Prostate gland (tissue), 2 donors: ENCODE measurements at regions not wholly inside any gene's neighbourhood (a gene's known extent, or its start where the extent isn't known, plus 50 kb on each side); places are given as distances from the start of the nearest gene placed in this dataset.

ENCODE experiments used
- DNase-seq: peaks from one replicate; pipeline ENCODE4 v3.0.0-alpha.2; 2019; ENCODE audit warnings: low spot score
- H3K27ac ChIP-seq, 2 donors: fragments of 200-600 bp; sonication (generic); 2 replicates each; pipeline ENCODE4 v1.5.1; 2017 to 2019
- H3K27me3 ChIP-seq: fragments of 200-600 bp; sonication (generic); replicated peaks from 2 replicates; pipeline ENCODE4 v1.5.1; 2019; ENCODE audit not compliant: insufficient read depth
- H3K36me3 ChIP-seq, 2 donors: fragments of 200-600 bp; sonication (generic); 1 replicate in 1 of 2; 2 replicates in 1 of 2; pipeline versions ENCODE4 v1.5.1 to v1.8.1; 2017 to 2019
- H3K4me1 ChIP-seq: fragments of 200-600 bp; sonication (generic); replicated peaks from 2 replicates; pipeline ENCODE4 v1.5.1; 2019
- H3K4me3 ChIP-seq, 2 donors: fragments of 200-600 bp; sonication (generic); 2 replicates each; pipeline ENCODE4 v1.5.1; 2017 to 2019
- H3K9me3 ChIP-seq: fragments of 200-600 bp; sonication (generic); 2 replicates; pipeline ENCODE4 v1.5.1; 2017
- CTCF ChIP-seq, 4 experiments: fragments of 200-600 bp in 2 of 4; fragments of 450-650 bp in 2 of 4; sonication (generic) in 2 of 4; IDR thresholded peaks; 1 replicate in 3 of 4; 2 replicates in 1 of 4; pipeline ENCODE4 v1.5.1; 2016 to 2019; ENCODE audit warnings: antibody characterized with exemption in 4 of 4, mild to moderate bottlenecking in 2 of 4, moderate library complexity in 2 of 4
- POLR2A ChIP-seq: fragments of 450-650 bp; IDR thresholded peaks from one replicate; pipeline ENCODE4 v1.6.1; 2016; ENCODE audit warnings: antibody characterized with exemption, mild to moderate bottlenecking
- POLR2AphosphoS5 ChIP-seq: sonication (generic); formaldehyde crosslinking; IDR thresholded peaks from one replicate; pipeline ENCODE4 v1.6.1; 2017; ENCODE audit warnings: antibody characterized with exemption
- WGBS: methylation state at CpG from one replicate; pipeline ENCODE4 v1.1.5; 2018; 5-methylcytosine and 5-hydroxymethylcytosine counted together
- intact Hi-C: fragments of 100-400 bp; cut with DNase I; formaldehyde crosslinking; loops from one replicate; pipeline ENCODE4 v1.14.2; 2022

GRCh38 chrY:7712289-7712688 is 800.7 kb upstream of the AMELY start:
- WGBS, result 55% methylated on average over 3 of the region's 3 CpGs
- intact Hi-C loops, result no loop called here
- TF ChIP-seq CTCF (IDR thresholded peaks at IDR 0.05) (no peak), POLR2A (no peak), POLR2AphosphoS5 (no peak)
- no peak overlapping the region for H3K4me3 ChIP-seq
- no peaks in the 10 kb centered on the region for H3K4me1 ChIP-seq
- no peaks in the 10 kb centered on the region for H3K36me3 ChIP-seq
- no peak for DNase-seq
- no peaks in the 10 kb centered on the region for H3K9me3 ChIP-seq
- H3K27ac ChIP-seq, result no peak overlapping the region
- H3K27me3 ChIP-seq, result no peaks in the 10 kb centered on the region

- no peak overlapping the region for H3K27ac ChIP-seq
- H3K4me3 ChIP-seq, result no peak overlapping the region
- no peak for DNase-seq
- intact Hi-C loops, result no loop called here
- no peaks in the 10 kb centered on the region for H3K9me3 ChIP-seq
- WGBS, result 88% methylated on average over 5 of the region's 5 CpGs
- no peaks in the 10 kb centered on the region for H3K36me3 ChIP-seq
- no peaks in the 10 kb centered on the region for H3K27me3 ChIP-seq
- TF ChIP-seq POLR2AphosphoS5 (no peak), CTCF (IDR thresholded peaks at IDR 0.05) (no peak), POLR2A (no peak)
- H3K4me1 ChIP-seq, result no peaks in the 10 kb centered on the region
Measured at GRCh38 chrY:7703578-7704140, 792.1 kb upstream of the AMELY start.

GRCh38 chrY:7702481-7702880 is 790.9 kb upstream of the AMELY start:
- H3K36me3 ChIP-seq, result no peaks in the 10 kb centered on the region
- no peak overlapping the region for H3K4me3 ChIP-seq
- H3K4me1 ChIP-seq, result no peaks in the 10 kb centered on the region
- no peak for DNase-seq
- no peak overlapping the region for H3K27ac ChIP-seq
- H3K9me3 ChIP-seq, result no peaks in the 10 kb centered on the region
- intact Hi-C loops, result no loop called here
- TF ChIP-seq CTCF (IDR thresholded peaks at IDR 0.05) (no peak), POLR2AphosphoS5 (no peak), POLR2A (no peak)
- no peaks in the 10 kb centered on the region for H3K27me3 ChIP-seq

GRCh38 chrY:7701676-7702075 is 790.1 kb upstream of the AMELY start:
- 47% methylated on average over 4 of the region's 4 CpGs for WGBS
- TF ChIP-seq POLR2A, result no peak
- no peak for TF ChIP-seq POLR2AphosphoS5
- no peak for TF ChIP-seq CTCF (IDR thresholded peaks at IDR 0.05)
- no peaks in the 10 kb centered on the region for H3K27me3 ChIP-seq
- intact Hi-C loops, result no loop called here
- no peak for DNase-seq
- H3K4me1 ChIP-seq, result no peaks in the 10 kb centered on the region
- H3K9me3 ChIP-seq, result no peaks in the 10 kb centered on the region
- H3K4me3 ChIP-seq, result no peak overlapping the region
- H3K36me3 ChIP-seq, result no peaks in the 10 kb centered on the region
- no peak overlapping the region for H3K27ac ChIP-seq

- 73% methylated on average over 1 of the region's 1 CpG for WGBS
- no peaks in the 10 kb centered on the region for H3K4me1 ChIP-seq
- no peak for TF ChIP-seq CTCF (IDR thresholded peaks at IDR 0.05)
- no peak for TF ChIP-seq POLR2AphosphoS5
- TF ChIP-seq POLR2A, result no peak
- H3K36me3 ChIP-seq, result no peaks in the 10 kb centered on the region
- no peak overlapping the region for H3K27ac ChIP-seq
- H3K27me3 ChIP-seq, result no peaks in the 10 kb centered on the region
- no peak overlapping the region for H3K4me3 ChIP-seq
- DNase-seq, result no peak
- H3K9me3 ChIP-seq, result no peaks in the 10 kb centered on the region
- intact Hi-C loops, result no loop called here
Measured at GRCh38 chrY:7697506-7697905, 786.0 kb upstream of the AMELY start.
